LNCAP (cell line): ENCODE measurements at regions not wholly inside any gene's neighbourhood (a gene's known extent, or its start where the extent isn't known, plus 50 kb on each side); places are given as distances from the start of the nearest gene placed in this dataset.

Experiments
- TF ChIP-seq, protein P1 (sequence below): fragments of 450-650 bp; IDR thresholded peaks from 2 replicates; pipeline ENCODE4 v1.5.1; 2017; ENCODE audit warnings: mild to moderate bottlenecking

- TF ChIP-seq, protein P1, sequence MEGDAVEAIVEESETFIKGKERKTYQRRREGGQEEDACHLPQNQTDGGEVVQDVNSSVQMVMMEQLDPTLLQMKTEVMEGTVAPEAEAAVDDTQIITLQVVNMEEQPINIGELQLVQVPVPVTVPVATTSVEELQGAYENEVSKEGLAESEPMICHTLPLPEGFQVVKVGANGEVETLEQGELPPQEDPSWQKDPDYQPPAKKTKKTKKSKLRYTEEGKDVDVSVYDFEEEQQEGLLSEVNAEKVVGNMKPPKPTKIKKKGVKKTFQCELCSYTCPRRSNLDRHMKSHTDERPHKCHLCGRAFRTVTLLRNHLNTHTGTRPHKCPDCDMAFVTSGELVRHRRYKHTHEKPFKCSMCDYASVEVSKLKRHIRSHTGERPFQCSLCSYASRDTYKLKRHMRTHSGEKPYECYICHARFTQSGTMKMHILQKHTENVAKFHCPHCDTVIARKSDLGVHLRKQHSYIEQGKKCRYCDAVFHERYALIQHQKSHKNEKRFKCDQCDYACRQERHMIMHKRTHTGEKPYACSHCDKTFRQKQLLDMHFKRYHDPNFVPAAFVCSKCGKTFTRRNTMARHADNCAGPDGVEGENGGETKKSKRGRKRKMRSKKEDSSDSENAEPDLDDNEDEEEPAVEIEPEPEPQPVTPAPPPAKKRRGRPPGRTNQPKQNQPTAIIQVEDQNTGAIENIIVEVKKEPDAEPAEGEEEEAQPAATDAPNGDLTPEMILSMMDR = no peak
Observed at GRCh38 chr10:90041585-90041984, 340.2 kb downstream of the KIF20B start.

DNA sequence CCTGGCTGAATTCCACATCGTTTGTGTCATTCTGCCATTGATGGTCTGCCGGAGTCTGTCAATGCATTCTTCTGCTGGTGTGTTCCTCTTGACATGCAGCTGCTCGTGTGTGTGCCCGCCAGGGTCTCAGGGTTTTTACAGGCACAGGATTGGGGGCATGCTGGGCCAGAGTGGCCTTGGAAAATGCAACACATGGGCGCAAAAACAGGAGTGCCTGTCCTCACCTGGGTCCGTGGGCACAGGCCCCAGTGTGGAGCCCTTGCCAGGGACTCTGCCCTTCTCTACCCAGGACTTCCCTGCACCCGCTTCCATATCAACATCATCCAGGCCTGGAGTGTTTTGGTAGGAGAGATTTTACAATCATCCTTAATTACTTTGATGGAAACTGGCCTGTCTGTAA, 340.7 kb downstream of the KIF20B start:
- TF ChIP-seq, protein P1 = no peak

GRCh38 chr10:90047243-90047729, 345.9 kb downstream of the KIF20B start:
- TF ChIP-seq, protein P1 = no peak

DNA sequence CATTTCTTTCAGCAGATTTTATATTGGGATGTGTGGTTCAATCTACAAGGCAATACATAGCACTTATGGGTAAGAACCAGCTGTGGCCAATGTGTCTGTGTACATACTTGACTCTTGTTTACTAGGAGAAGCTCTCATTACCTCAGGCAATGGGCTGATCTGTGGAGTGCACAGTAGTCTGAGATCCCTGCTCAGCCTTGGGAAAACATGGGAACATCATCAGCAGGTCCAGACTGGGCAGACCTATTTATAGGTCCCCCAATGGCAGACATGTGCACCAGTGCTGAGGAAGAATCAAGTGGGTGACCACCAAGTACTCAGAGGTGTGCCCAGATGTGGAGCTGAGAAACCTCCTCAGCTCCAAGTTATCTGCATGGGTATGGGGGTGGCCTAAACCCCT, 349.7 kb downstream of the KIF20B start:
- TF ChIP-seq, protein P1 = no peak

DNA sequence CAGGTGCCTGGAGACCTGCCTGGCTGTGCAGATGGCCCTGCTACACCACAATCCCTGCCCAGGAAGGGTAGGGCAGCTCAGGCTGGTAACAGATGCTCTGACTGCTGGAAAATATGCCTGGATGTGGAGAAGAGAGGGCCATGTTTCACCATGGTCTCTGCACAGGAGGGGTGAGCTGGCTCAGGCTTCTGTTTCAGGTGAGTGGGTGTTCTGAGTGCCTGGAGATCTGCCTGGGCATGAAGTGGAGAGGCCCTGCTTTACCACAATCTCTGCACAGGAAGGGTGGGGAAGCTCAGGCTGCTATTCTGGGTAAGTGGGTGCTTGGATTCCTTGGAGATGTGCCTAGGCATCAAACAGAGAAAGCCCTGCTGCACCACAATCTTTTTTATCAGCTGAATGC, 350.1 kb downstream of the KIF20B start:
- TF ChIP-seq, protein P1 = no peak

- TF ChIP-seq, protein P1 = no peak
Observed at GRCh38 chr10:90062786-90063185, 361.4 kb downstream of the KIF20B start.

DNA sequence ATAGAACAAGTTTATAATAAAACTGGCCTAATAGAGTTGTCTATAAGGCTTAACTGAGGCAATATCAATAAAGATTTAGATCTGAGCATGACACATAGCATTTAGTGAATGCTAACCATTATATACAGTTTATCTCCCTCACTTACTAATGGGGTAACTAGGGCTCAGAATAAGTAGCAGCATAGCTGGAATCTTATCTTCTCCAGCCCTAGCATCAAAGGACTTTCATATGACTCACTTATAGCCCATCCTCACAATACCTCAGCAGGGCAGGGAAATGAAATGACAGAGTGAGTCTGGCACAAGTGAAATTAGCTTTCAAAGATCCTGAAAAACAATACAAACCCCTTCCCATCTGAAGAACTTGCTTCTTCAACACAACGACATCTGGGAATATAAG, 362.9 kb downstream of the KIF20B start:
- TF ChIP-seq, protein P1 = no peak

GRCh38 chr10:90066435-90066834, 365.0 kb downstream of the KIF20B start:
- TF ChIP-seq, protein P1 = no peak
